HG02938 (cell line): ENCODE measurements at regions not wholly inside any gene's neighbourhood (a gene's known extent, or its start where the extent isn't known, plus 50 kb on each side); places are given as distances from the start of the nearest gene placed in this dataset.

Experiments
- ATAC-seq: cut with Tn5 transposase; IDR thresholded peaks from one replicate; pipeline ENCODE4 v1.9.1; 2021; ENCODE audit warnings: mild to moderate bottlenecking, moderate library complexity; ENCODE audit not compliant: unreplicated experiment

GRCh38 chr4:171639540-171639939 lies 173.7 kb upstream of the GALNTL6 start:
- ATAC-seq = peak; percentile 92

GRCh38 chr4:171636606-171637005 lies 176.6 kb upstream of the GALNTL6 start:
- ATAC-seq = no peak

- no peak for ATAC-seq
Measured at GRCh38 chr4:171629737-171630136, 183.5 kb upstream of the GALNTL6 start.

- ATAC-seq = peak; percentile 98
Measured at GRCh38 chr4:171629182-171629581, 184.0 kb upstream of the GALNTL6 start.

- ATAC-seq = no peak
Measured at GRCh38 chr4:171626554-171626953, 186.7 kb upstream of the GALNTL6 start.

GRCh38 chr4:171622729-171623128 lies 190.5 kb upstream of the GALNTL6 start:
- ATAC-seq = no peak

GRCh38 chr4:171621646-171622045 lies 191.6 kb upstream of the GALNTL6 start:
- no peak for ATAC-seq

GRCh38 chr4:171612907-171613306 lies 200.3 kb upstream of the GALNTL6 start:
- no peak for ATAC-seq

GRCh38 chr4:171602638-171603355 lies 210.4 kb upstream of the GALNTL6 start:
- no peak for ATAC-seq

GRCh38 chr4:171601091-171601490 lies 212.1 kb upstream of the GALNTL6 start:
- ATAC-seq = no peak

GRCh38 chr4:171599628-171600027 lies 213.6 kb upstream of the GALNTL6 start:
- ATAC-seq = no peak

GRCh38 chr4:171594293-171594692 lies 218.9 kb upstream of the GALNTL6 start:
- no peak for ATAC-seq

GRCh38 chr4:171590716-171591115 lies 222.5 kb upstream of the GALNTL6 start:
- no peak for ATAC-seq

- ATAC-seq = peak; percentile 60
Measured at GRCh38 chr4:171588764-171589163, 224.4 kb upstream of the GALNTL6 start.

GRCh38 chr4:171588051-171588545 lies 225.1 kb upstream of the GALNTL6 start:
- ATAC-seq = no peak

- peak; percentile 45 for ATAC-seq
Measured at GRCh38 chr4:171583790-171584189, 229.4 kb upstream of the GALNTL6 start.

GRCh38 chr4:171582961-171583581 lies 230.1 kb upstream of the GALNTL6 start:
- ATAC-seq = no peak

- ATAC-seq = no peak
Measured at GRCh38 chr4:171573181-171573580, 240.0 kb upstream of the GALNTL6 start.

GRCh38 chr4:171565130-171565788 lies 247.9 kb upstream of the GALNTL6 start:
- ATAC-seq = peak; percentile 60

GRCh38 chr4:171561419-171561818 lies 251.8 kb upstream of the GALNTL6 start:
- no peak for ATAC-seq

GRCh38 chr4:171553961-171554360 lies 259.2 kb upstream of the GALNTL6 start:
- ATAC-seq = no peak

- no peak for ATAC-seq
Measured at GRCh38 chr4:171542640-171543039, 270.6 kb upstream of the GALNTL6 start.
